ENCODE measurements at regions not wholly inside any gene's neighbourhood (a gene's known extent, or its start where the extent isn't known, plus 50 kb on each side); places are given as distances from the start of the nearest gene placed in this dataset.

- TF ChIP-seq CTCF (IDR thresholded peaks at IDR 0.05; ENCODE audit: insufficient read depth, low read length, poor library complexity, severe bottlenecking) (no peak), EZH2phosphoT487 (conservative IDR thresholded peaks at IDR 0.05; ENCODE audit: low read length) (no peak)
Observed at GRCh38 chr22:47308886-47309285, 546.4 kb downstream of the TBC1D22A start.
